Panc1 (cell line): ENCODE measurements at regions not wholly inside any gene's neighbourhood (a gene's known extent, or its start where the extent isn't known, plus 50 kb on each side); places are given as distances from the start of the nearest gene placed in this dataset.

Source experiments
- ATAC-seq: fragments of 200-7000 bp; cut with Tn5 transposase; 2 replicates; pipeline ENCODE4 v1.9.1; 2020; ENCODE audit warnings: mild to moderate bottlenecking, moderate library complexity
- BruUV-seq: library from RNA; stranded (reverse); fragments of 400-500 nt; replicated peaks from 2 replicates; lab custom pipeline; 2021; lab: Mats Ljungman, UMichigan
- CTCF ChIA-PET: fragments of 300-600 bp; sonication (Branson Sonifier 250); formaldehyde crosslinking; loops from one replicate; lab custom pipeline; 2022; ENCODE audit warnings: antibody characterized with exemption; lab: Charles Lee
- POLR2A ChIA-PET: fragments of 300-600 bp; sonication (Branson Sonifier 250); formaldehyde crosslinking; loops from one replicate; lab custom pipeline; 2022; ENCODE audit warnings: antibody characterized with exemption; lab: Charles Lee
- DNase-seq: peaks from one replicate; pipeline ENCODE4 v3.0.0-alpha.2; 2010; ENCODE audit warnings: low read depth, low spot score
- H3K27ac ChIP-seq: 2 replicates; pipeline ENCODE4 v1.5.1; 2011; ENCODE audit warnings: mild to moderate bottlenecking, low read length, inconsistent platforms
- H3K27me3 ChIP-seq: fragments of 200-500 bp; sonication (Bioruptor generic); 2 replicates; pipeline ENCODE4 v1.6.0; 2014; ENCODE audit warnings: low read length, inconsistent platforms; ENCODE audit not compliant: control insufficient read depth, insufficient read depth
- H3K36me3 ChIP-seq: fragments of 200-500 bp; sonication (Bioruptor generic); 2 replicates; pipeline ENCODE4 v1.5.1; 2014; ENCODE audit warnings: inconsistent platforms, mild to moderate bottlenecking, low read length, moderate library complexity; ENCODE audit not compliant: control insufficient read depth, insufficient read depth
- H3K4me1 ChIP-seq: 2 replicates; pipeline ENCODE4 v1.5.1; 2011; ENCODE audit warnings: inconsistent platforms, mild to moderate bottlenecking, low read length, moderate library complexity; ENCODE audit not compliant: control insufficient read depth, insufficient read depth
- H3K4me3 ChIP-seq, 2 experiments: 2 replicates each; pipeline ENCODE4 v1.5.1; 2011 to 2012; ENCODE audit warnings: low read depth in 2 of 2, low read length in 2 of 2, mild to moderate bottlenecking in 2 of 2, inconsistent platforms in 1 of 2, moderate library complexity in 1 of 2
- H3K9me3 ChIP-seq: fragments of 200-500 bp; sonication (Bioruptor generic); 2 replicates; pipeline ENCODE4 v1.5.1; 2014; ENCODE audit warnings: low read depth, mild to moderate bottlenecking, inconsistent platforms, low read length, moderate library complexity; ENCODE audit not compliant: control insufficient read depth, insufficient read depth
- POLR2AphosphoS5 ChIP-seq: IDR thresholded peaks from 2 replicates; pipeline ENCODE4 v1.6.1; 2012; ENCODE audit warnings: mild to moderate bottlenecking, low read depth, low read length, moderate library complexity
- SIN3A ChIP-seq: IDR thresholded peaks from 2 replicates; pipeline ENCODE4 v1.6.1; 2012; ENCODE audit warnings: low read depth, mild to moderate bottlenecking, low read length, moderate library complexity, borderline replicate concordance; ENCODE audit not compliant: insufficient read depth
- TCF7L2 ChIP-seq: IDR thresholded peaks from 2 replicates; pipeline ENCODE4 v1.6.1; 2011; ENCODE audit warnings: mild to moderate bottlenecking, low read depth, low read length, inconsistent platforms
- in situ Hi-C: cut with HindIII; loops from 2 replicates; pipeline ENCODE4 v1.10.0; 2016; ENCODE audit warnings: low sequenced_read_pairs, low pct_unique_long_range_greater_than_20kb
- intact Hi-C: fragments of 100-400 bp; cut with micrococcal nuclease; formaldehyde crosslinking; loops from one replicate; pipeline ENCODE4 v1.10.0; 2022; ENCODE audit not compliant: unreplicated experiment
- TF ChIP-seq, protein P1 (sequence below), 2 experiments: IDR thresholded peaks; 2 replicates each; pipeline ENCODE4 v1.6.1; 2011 to 2012; ENCODE audit warnings: low read depth in 2 of 2, control low read depth in 1 of 2, low read length in 1 of 2, mild to moderate bottlenecking in 1 of 2, moderate library complexity in 1 of 2; ENCODE audit not compliant: insufficient read depth in 1 of 2
- TF ChIP-seq, protein P2 (sequence below): fragments of 450-650 bp; IDR thresholded peaks from 2 replicates; pipeline ENCODE4 v1.5.1; 2017; ENCODE audit warnings: mild to moderate bottlenecking

DNA sequence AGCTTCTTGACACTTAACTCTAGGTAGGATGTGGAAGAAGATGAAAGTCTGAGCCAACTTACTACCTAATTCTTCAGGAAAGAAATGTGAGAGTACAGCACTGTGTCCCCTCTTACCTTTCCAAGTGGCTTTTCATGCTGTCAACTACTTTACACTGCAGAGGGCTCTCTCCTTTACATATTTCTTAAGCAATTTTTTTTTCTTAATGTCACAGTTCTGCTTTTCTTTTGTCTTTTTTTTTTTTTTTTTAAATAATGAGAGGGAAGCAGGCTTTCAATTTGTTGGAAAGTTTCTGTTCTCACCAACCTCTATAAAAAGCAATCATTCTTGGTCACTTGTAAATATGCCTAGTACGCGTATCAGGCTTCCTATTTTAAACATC is 212.7 kb upstream of the MIR17HG start:
- Histone ChIP-seq H3K4me3 (no peak overlapping the region), H3K36me3 (no peaks in the 10 kb centered on the region), H3K4me1 (no peaks in the 10 kb centered on the region), H3K27ac (no peak overlapping the region), H3K27me3 (no peaks in the 10 kb centered on the region), H3K9me3 (no peaks in the 10 kb centered on the region)
- intact Hi-C loops = loop anchor here (2.0 to 5.0 kb wide), 3 partner anchors 50 to 213 kb away; partner anchors contain the start of gene MIR17HG
- TF ChIP-seq SIN3A (no peak), POLR2AphosphoS5 (no peak), TCF7L2 (no peak)
- TF ChIP-seq, protein P1, sequence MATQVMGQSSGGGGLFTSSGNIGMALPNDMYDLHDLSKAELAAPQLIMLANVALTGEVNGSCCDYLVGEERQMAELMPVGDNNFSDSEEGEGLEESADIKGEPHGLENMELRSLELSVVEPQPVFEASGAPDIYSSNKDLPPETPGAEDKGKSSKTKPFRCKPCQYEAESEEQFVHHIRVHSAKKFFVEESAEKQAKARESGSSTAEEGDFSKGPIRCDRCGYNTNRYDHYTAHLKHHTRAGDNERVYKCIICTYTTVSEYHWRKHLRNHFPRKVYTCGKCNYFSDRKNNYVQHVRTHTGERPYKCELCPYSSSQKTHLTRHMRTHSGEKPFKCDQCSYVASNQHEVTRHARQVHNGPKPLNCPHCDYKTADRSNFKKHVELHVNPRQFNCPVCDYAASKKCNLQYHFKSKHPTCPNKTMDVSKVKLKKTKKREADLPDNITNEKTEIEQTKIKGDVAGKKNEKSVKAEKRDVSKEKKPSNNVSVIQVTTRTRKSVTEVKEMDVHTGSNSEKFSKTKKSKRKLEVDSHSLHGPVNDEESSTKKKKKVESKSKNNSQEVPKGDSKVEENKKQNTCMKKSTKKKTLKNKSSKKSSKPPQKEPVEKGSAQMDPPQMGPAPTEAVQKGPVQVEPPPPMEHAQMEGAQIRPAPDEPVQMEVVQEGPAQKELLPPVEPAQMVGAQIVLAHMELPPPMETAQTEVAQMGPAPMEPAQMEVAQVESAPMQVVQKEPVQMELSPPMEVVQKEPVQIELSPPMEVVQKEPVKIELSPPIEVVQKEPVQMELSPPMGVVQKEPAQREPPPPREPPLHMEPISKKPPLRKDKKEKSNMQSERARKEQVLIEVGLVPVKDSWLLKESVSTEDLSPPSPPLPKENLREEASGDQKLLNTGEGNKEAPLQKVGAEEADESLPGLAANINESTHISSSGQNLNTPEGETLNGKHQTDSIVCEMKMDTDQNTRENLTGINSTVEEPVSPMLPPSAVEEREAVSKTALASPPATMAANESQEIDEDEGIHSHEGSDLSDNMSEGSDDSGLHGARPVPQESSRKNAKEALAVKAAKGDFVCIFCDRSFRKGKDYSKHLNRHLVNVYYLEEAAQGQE (IDR thresholded peaks at IDR 0.05; ENCODE audit: insufficient read depth in 1 of 2, low read depth in 2 of 2, low read length in 1 of 2) = no peak
- TF ChIP-seq, protein P2, sequence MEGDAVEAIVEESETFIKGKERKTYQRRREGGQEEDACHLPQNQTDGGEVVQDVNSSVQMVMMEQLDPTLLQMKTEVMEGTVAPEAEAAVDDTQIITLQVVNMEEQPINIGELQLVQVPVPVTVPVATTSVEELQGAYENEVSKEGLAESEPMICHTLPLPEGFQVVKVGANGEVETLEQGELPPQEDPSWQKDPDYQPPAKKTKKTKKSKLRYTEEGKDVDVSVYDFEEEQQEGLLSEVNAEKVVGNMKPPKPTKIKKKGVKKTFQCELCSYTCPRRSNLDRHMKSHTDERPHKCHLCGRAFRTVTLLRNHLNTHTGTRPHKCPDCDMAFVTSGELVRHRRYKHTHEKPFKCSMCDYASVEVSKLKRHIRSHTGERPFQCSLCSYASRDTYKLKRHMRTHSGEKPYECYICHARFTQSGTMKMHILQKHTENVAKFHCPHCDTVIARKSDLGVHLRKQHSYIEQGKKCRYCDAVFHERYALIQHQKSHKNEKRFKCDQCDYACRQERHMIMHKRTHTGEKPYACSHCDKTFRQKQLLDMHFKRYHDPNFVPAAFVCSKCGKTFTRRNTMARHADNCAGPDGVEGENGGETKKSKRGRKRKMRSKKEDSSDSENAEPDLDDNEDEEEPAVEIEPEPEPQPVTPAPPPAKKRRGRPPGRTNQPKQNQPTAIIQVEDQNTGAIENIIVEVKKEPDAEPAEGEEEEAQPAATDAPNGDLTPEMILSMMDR = no peak
- ATAC-seq = no peak
- in situ Hi-C loops = no loop called here
- no peak for DNase-seq
- CTCF ChIA-PET = interaction anchor here (0.7 to 1.0 kb wide), 2 partner anchors 50 to 113 kb away, joined by 3 read pairs; no protein-coding TSS in a partner anchor
- BruUV-seq = no TSS peak
- POLR2A ChIA-PET = no interaction called here

DNA sequence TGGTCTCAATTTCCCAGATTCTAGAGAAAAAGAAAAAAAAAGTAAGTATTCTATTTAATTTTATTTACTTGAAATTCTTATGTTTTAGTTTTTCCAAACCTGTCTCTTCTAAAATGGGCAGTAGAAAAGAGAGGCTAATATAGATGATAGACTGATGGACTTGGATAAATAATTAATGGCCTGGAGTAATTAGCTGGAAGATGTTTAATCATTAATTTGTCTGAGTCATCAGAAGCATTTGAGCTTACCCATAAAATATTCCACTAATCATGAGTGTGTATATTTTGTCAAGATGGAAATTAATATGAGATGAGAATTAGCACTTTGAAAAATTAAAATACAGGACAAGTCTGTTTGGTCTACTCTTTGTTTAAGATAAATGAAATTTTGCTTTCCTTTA is 212.1 kb upstream of the MIR17HG start:
- intact Hi-C loops = loop anchor here (2.0 kb wide), 1 partner anchor 49 kb away; no protein-coding TSS in a partner anchor
- DNase-seq = no peak
- no TSS peak for BruUV-seq
- H3K4me3 ChIP-seq = no peak overlapping the region
- POLR2A ChIA-PET = no interaction called here
- CTCF ChIA-PET = no interaction called here
- in situ Hi-C loops = no loop called here
- no peaks in the 10 kb centered on the region for H3K9me3 ChIP-seq
- H3K36me3 ChIP-seq = no peaks in the 10 kb centered on the region
- TF ChIP-seq, protein P2 = no peak
- TF ChIP-seq SIN3A = no peak
- ATAC-seq = no peak
- H3K27ac ChIP-seq = no peak overlapping the region
- no peaks in the 10 kb centered on the region for H3K27me3 ChIP-seq
- H3K4me1 ChIP-seq = no peaks in the 10 kb centered on the region
